HFF-Myc (cell line): ENCODE measurements at regions not wholly inside any gene's neighbourhood (a gene's known extent, or its start where the extent isn't known, plus 50 kb on each side); places are given as distances from the start of the nearest gene placed in this dataset.

Experiments
- DNase-seq: peaks from one replicate; pipeline ENCODE4 v3.0.0-alpha.2; 2011; ENCODE audit warnings: low read depth; ENCODE audit errors: extremely low read depth
- H3K4me3 ChIP-seq: replicated peaks from 2 replicates; pipeline ENCODE4 v1.5.1; 2011; ENCODE audit warnings: low read depth, mild to moderate bottlenecking, control low read depth, low read length
- TF ChIP-seq, protein P1 (sequence below): IDR thresholded peaks from 2 replicates; pipeline ENCODE4 v1.5.1; 2012; ENCODE audit warnings: mild to moderate bottlenecking, low read depth, low read length, control low read depth; ENCODE audit errors: missing control alignments

DNA sequence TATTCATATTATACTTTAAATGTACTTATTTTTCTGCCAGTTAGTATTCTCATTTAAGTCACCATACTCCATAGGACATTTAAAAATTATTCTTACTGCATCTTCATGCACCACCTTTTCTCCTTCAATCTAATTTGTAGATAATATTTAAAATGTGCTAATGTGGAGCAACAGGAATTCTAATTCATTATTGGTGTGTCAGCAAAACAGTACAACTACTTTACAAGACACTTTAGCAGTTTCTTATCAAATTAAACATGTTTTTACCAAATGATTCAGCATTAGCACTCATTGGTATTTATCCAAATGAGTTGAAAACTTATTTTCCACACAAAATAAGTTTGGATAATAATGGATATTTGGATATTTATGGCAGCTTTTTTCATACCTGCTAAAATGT is 1041.8 kb upstream of the ADGRB3 start:
- H3K4me3 ChIP-seq = no peak overlapping the region
- TF ChIP-seq, protein P1, sequence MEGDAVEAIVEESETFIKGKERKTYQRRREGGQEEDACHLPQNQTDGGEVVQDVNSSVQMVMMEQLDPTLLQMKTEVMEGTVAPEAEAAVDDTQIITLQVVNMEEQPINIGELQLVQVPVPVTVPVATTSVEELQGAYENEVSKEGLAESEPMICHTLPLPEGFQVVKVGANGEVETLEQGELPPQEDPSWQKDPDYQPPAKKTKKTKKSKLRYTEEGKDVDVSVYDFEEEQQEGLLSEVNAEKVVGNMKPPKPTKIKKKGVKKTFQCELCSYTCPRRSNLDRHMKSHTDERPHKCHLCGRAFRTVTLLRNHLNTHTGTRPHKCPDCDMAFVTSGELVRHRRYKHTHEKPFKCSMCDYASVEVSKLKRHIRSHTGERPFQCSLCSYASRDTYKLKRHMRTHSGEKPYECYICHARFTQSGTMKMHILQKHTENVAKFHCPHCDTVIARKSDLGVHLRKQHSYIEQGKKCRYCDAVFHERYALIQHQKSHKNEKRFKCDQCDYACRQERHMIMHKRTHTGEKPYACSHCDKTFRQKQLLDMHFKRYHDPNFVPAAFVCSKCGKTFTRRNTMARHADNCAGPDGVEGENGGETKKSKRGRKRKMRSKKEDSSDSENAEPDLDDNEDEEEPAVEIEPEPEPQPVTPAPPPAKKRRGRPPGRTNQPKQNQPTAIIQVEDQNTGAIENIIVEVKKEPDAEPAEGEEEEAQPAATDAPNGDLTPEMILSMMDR = no peak
- no peak for DNase-seq

DNA sequence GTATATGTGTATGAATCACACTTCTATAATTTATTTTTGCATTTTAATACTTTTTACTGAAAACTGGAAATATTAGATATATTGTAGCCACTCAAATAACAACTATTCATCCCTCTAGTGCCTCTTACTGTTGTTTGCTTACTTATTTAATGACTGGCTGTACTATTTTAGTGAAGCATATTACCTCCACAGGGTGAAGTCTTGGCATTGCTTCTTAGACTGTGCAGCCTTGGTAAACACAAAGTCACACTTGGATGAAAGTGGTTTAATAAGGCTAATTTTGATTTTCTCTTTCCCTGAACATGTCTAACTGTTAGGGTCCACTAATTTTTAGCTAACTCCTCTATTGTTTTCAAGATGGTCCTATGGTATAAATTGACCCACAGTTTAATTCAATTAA is 1043.2 kb upstream of the ADGRB3 start:
- no peak for DNase-seq
- H3K4me3 ChIP-seq = no peak overlapping the region
- TF ChIP-seq, protein P1 = no peak

DNA sequence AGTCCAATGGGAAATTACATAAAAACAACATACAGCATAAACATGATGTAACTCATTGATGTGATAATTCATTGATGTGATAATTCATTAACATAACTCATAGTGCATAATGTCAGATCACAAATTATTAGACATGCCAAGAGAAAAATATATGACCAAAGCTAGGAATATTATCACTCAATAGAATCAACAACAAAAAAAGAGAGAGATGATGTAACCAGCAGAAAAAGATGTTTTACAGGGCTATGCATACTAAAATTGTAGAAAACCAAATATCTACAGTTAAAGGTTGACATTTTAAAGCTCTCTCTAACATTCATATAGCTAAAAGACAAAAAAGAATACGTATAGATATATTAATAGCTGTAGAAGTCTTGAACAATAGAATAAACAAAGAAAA is 1067.2 kb upstream of the ADGRB3 start:
- no peak for DNase-seq
- TF ChIP-seq, protein P1 = no peak
- no peak overlapping the region for H3K4me3 ChIP-seq

DNA sequence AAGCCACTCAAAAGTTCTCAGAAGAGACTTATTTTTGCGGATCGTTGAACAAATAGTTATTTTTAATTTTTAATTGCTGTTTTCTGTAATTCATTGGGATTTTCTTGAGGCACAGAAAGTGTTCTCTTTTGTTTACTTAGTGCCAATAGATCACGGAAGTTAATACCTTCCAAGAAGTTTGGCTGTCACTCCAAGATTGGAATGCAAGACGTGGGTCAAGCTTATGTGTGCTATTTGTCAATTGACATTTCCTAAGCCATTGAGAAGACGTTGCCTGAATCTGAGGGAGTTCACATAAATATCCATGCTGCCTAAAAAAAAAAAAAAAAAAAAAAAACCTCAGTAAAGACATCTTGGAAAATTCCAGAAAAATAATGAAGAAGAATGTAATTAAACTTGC is 1071.4 kb upstream of the ADGRB3 start:
- TF ChIP-seq, protein P1 = no peak
- DNase-seq = no peak
- H3K4me3 ChIP-seq = no peak overlapping the region

DNA sequence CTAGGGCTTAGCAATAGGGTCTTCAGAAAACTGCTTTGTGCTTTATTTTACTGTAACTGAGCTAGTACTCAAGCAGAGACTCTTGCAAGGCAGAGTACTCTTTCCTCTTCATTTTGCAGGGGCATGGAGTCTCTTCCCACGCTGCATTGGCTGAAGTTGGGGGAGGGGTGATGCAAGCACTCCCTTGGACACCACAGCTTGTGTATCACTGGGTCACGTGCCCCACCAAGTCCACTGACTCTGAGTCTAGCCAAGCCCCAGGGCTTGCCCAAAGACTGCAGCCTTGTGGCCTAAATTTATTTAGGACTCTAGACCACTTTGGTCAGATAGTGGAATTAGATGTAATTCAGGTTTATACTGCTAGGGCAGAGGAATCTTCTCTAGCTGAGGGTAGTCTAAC is 1075.0 kb upstream of the ADGRB3 start:
- no peak for DNase-seq
- TF ChIP-seq, protein P1 = no peak
- H3K4me3 ChIP-seq = no peak overlapping the region

DNA sequence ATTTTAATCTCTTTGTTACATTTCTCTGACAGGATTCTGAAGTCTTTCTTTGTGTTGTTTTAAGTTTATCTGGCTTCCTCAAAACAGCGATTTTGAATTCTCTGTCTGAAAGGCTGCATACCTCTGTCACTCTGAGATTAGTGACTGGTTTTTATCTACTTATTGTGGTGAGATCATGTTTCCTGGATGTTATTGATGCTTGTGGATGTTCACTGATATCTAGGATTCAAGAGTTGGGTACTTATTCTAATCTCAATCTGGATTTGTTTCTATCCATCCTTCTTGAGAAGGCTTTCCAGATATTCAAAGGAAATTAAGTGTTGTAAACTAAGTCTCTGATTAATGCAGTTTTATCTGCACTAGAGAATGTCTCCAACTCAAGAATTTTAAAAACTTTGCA is 1076.1 kb upstream of the ADGRB3 start:
- TF ChIP-seq, protein P1 = no peak
- no peak overlapping the region for H3K4me3 ChIP-seq
- DNase-seq = no peak

DNA sequence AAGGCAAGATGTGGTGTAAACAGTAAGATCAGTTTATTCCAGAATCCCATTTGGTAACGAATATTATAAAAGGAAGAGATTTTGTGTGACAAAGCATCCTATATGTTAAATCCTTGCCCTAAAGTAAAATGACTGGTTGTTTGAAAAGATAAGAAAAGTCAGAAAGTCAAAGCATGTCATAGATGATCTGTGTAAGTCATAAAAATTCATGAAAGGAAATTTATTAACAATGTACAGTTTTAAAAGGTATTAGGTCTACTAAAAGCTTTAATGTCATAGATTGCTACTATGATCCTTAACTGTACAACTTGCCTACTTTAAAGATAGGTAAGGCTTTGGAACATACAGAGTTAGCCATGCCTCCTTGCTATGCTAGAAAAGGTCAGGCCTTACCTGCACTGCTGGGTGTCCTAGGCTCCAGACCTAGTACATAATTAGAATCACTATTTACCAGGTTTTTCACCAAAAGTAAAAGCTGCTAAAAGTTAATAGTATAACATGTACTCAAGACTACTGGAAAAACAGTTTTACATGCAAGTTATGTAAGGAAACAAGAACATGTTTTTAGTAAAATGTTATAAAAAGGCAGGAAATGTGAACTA is 1090.1 kb upstream of the ADGRB3 start:
- DNase-seq = no peak
- TF ChIP-seq, protein P1 = no peak
- H3K4me3 ChIP-seq = no peak overlapping the region
